Heart left ventricle (tissue), 13 donors: ENCODE measurements at regions not wholly inside any gene's neighbourhood (a gene's known extent, or its start where the extent isn't known, plus 50 kb on each side); places are given as distances from the start of the nearest gene placed in this dataset.

Experiments
- CTCF ChIP-seq, 12 donors: fragments of 200-600 bp; sonication (generic) in 4 of 12; IDR thresholded peaks; one replicate each; pipeline versions ENCODE4 v1.5.0 to v1.8.0; 2018 to 2022; ENCODE audit warnings: antibody characterized with exemption in 12 of 12, mild to moderate bottlenecking in 5 of 12
- POLR2A ChIP-seq, 2 donors: fragments of 450-650 bp; IDR thresholded peaks; one replicate each; pipeline ENCODE4 v1.6.1; 2017; ENCODE audit warnings: antibody characterized with exemption in 2 of 2, mild to moderate bottlenecking in 2 of 2, moderate library complexity in 2 of 2
- donor health status: ischemic (EF 13 %, LVEDD 7.1; RV severe dilation, severe dysfunction).
- donor health status: DM: no; HTN: yes; CAD: no.
- donor health status: DM: no; HTN: no; CAD: no.
- donor health status: ischemic (EF 25% LVEDD 6.9; RV normal size, moderate dysfunction).
- donor health status: ischemic (EF 25% LVEDD 5.7; RV mildly dilated, moderate dysfunction).
- donor health status: ischemic (EF 35%, LVEDD 5.7; RV mildly dilated, moderate dysfunction).
- donor health status: nonischemic (EF 11% LVEDD 7.7; RV severe dilation, severe dysfunction).
- donor health status: DM: yes; HTN: yes; CAD: no.
- donor health status: PGD.
- donor health status: ischemic (EF 29% LVEDD 5.4; RV normal size, mild dysfunction).
- donor health status: nonischemic (EF 23%, LVEDD 6.1; RV moderate dilation, normal function).

GRCh38 chr2:235432741-235433520, 60.9 kb upstream of the AGAP1 start:
- TF ChIP-seq CTCF (IDR thresholded peaks at IDR 0.05): no peak
- TF ChIP-seq POLR2A (IDR thresholded peaks at IDR 0.05): no peak
